Activated CD4-positive, alpha-beta T cell treated with anti-CD3 and anti-CD28 coated beads, Interleukin-2, amount 50 U/mL, for 4 hours (primary cell): ENCODE measurements at regions not wholly inside any gene's neighbourhood (a gene's known extent, or its start where the extent isn't known, plus 50 kb on each side); places are given as distances from the start of the nearest gene placed in this dataset.

Experiments used
- DNase-seq, 2 experiments: peaks; one replicate each; pipeline ENCODE4 v3.0.0-alpha.2; 2020

GRCh38 chr14:43956741-43957140 lies 550.3 kb downstream of the FSCB start:
- DNase-seq = no peak

GRCh38 chr14:43949400-43949799 lies 557.7 kb downstream of the FSCB start:
- DNase-seq = no peak

GRCh38 chr14:43939836-43940235 lies 567.2 kb downstream of the FSCB start:
- no peak for DNase-seq

DNA sequence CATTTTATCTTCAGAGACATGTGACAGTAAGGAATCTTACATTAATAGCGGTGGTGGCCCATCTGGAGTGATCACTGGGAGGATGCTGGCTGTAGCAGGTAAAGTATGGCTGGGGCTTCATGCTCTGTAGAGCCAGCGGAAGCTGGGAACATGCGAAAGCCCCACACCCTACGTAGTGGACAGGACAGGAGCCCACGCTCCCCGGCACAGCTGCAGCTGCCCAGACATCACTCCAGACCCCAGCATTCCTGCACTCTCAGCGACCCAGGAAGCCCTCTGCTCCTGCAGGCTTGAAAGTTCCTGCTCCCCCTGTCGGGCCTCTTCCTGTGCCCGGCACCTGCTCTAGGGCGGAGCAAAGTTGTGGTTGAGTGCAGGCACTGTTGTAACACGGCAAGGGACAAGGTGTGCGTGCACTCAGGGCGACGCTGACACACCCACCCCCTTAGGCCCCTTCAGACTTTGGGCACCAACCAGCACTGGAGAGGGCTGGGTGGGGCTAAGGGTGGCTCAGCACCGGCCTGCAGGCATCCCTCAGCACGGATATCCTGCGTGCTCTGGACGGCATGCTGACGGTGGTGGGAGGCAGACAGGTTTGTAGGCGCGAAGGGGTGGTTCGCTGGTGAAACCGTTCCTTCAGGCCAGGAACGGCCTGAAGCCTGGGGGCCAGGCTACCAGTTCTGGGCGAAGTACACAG lies 568.3 kb downstream of the FSCB start:
- no peak for DNase-seq

- no peak for DNase-seq
Observed at GRCh38 chr14:43937001-43937400, 570.1 kb downstream of the FSCB start.

GRCh38 chr14:43934102-43934501 lies 573.0 kb downstream of the FSCB start:
- DNase-seq = no peak

DNA sequence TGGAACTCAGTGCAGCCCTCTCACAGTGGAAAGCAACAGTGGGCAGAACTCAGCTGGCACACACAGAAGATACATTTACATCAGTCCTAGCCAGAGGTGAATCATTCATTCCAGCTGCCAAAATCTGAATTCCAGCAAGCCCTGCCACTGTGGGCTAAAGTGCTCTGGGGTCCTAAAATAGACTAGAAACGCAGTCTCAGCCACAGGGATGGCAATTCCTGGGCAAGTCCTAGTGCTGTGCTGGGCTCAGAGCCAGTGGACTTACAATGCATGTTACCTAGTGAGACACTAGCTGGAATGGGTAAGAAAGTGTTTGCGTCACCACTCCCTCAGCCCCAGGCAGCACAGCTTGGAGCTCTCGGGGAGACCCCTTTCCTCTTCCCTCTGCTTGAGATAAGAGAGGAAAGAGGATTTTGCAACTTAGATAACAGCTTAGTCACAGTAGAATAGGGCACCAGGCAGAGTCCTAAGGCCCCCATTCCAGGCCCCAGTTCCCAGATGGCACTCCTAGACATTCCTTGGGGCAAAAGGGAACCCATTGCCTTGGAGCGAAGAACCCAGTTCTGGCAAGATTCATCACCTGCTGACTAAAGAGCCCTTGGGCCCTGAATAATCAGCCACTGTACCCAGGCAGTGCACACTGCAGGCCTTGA lies 592.9 kb downstream of the FSCB start:
- no peak for DNase-seq

GRCh38 chr14:43903209-43903608 lies 603.9 kb downstream of the FSCB start:
- no peak for DNase-seq

GRCh38 chr14:43901911-43902673 lies 605.0 kb downstream of the FSCB start:
- DNase-seq = no peak

- DNase-seq = no peak
Observed at GRCh38 chr14:43900173-43900655, 606.9 kb downstream of the FSCB start.

DNA sequence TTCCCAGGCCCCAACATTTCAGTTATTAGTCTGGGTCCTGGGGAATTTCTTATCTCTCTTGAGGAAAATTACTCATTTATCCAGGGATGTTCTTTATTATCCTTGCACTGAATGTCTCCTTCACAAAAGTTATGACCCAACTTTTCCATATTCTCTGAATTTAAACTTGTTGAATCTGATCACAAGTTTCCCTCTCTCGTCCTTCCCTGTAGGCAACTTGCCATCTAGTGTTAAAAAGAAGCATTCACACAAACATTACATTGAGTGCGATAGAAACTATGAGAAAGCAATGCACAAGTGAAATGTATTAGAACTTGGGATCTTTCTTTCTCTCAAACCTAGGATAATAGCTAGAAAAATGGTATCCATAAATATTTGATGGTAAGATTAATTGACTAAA lies 608.4 kb downstream of the FSCB start:
- no peak for DNase-seq

DNA sequence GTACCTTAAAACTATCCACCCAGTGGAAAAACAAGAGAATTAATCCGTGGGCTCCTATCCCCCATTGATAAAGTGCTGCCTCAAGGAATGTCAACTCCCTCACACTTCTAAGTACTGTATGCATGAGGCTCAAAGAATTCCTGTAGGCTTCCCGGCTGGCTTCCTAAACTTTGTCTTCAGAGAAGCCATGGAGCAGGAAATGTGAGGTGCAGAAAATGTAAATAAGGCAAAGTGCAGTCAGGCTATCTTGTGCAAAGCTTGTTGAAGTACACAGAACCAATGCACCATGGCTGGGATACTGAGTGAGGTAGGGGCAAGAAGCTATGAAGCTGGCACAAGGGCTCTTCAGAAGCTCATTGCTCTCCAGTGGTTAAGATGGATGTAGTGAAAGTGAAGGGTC lies 611.0 kb downstream of the FSCB start:
- DNase-seq = no peak

- DNase-seq = no peak
Observed at GRCh38 chr14:43894534-43894933, 612.5 kb downstream of the FSCB start.

- no peak for DNase-seq
Observed at GRCh38 chr14:43887523-43887922, 619.6 kb downstream of the FSCB start.

DNA sequence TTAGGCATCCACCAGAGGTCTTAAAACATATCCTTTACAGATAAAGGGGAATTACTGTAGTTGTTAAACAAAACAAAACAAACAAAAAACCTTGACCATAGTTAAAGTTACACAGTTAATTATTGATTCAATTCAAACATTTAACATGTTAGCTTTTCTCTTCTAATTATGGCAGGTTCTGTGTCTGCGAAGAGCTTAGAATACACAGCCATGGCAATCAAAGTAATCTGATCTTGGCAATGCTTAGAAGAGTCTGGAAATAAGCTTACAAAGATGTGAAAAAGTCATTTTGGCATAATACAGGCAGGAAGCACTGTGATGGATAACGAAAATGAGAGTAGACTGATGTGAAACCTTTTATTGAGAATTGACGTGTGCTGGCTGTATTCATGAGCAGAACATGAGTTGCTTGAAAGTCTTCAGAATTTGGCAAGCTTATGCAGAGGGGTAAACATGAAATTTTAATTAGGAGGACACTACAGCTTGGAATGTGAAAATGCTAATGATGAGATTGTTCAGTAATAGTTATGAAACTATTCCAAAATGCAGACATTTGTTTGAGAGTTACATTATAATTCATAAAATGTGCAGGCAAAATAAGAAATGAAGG lies 629.6 kb downstream of the FSCB start:
- no peak for DNase-seq

- no peak for DNase-seq
Observed at GRCh38 chr14:43872752-43873655, 634.1 kb downstream of the FSCB start.

DNA sequence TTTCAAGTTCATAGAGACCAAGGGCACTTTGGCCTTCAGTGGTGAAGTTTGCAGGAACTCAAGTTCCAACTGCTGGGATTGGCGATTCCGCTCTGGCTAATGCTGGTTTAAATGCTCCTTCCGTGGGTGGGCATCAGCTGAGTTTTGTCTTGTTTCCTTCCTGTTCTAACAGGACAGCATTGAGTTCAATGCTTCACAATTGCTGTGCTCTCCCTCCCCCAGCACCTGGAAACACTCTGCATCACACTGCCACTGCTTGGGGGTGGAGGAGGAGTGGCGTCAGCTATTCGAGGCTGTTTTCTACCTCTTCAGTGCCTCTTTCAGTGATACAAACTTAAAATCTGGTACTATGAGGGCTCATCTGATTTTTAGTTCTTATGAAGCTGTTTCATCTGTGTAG lies 634.9 kb downstream of the FSCB start:
- no peak for DNase-seq

GRCh38 chr14:43858981-43859380 lies 648.1 kb downstream of the FSCB start:
- DNase-seq = no peak

DNA sequence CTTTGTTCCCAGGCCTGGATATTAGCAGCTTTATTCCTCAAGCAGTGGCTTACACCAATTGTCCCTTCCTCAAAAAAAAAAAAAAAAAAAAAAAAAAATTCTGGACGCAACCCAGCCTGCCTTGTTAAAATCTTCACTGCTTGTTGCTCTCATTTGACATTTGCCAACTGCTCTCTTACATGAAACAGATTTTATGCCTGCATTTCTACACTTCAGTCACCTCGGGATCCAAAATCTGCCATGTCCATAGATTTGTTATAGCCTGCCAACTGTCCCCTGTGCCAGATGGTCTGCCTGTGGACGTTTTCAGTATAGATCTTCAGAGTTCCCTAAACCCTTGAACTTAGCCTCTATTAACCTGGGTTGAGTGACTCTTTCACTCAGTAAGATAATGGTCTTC lies 651.5 kb downstream of the FSCB start:
- DNase-seq = no peak

- DNase-seq = no peak
Observed at GRCh38 chr14:43853541-43853940, 653.5 kb downstream of the FSCB start.

DNA sequence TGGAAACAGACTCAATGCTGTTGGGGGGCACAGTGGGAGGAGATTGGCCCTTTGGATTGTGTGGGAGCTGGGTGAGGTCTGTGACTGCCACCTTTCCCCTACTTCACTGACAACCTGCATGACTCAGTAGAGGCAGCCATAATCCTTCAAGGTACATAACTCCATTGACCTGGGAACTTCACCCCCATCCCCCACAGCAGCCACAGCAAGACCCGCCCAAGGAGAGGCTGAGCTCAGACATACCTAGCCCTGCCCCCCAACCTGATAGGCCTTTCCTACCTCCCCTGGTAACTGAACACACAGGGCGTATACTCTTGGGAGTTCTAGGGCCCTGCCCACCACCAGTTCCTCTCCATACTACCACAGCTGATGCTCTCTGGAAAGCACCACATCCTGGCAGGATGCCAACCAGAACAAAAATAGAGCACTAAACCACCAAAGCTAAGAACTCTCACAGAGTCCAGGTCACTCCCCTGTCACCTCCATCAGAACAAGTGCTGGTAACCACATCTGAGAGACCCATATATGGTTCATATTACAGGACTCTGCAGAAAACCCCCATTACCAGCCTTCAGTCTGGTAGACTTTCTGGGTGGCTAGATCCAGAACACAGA lies 703.9 kb downstream of the FSCB start:
- no peak for DNase-seq
